LNCAP (cell line): ENCODE measurements at regions not wholly inside any gene's neighbourhood (a gene's known extent, or its start where the extent isn't known, plus 50 kb on each side); places are given as distances from the start of the nearest gene placed in this dataset.

Source experiments
- CTCF ChIP-seq: fragments of 450-650 bp; IDR thresholded peaks from 2 replicates; pipeline ENCODE4 v1.5.1; 2017; ENCODE audit warnings: mild to moderate bottlenecking

GRCh38 chr6:170018936-170019817, 267.8 kb downstream of the ERMARD start:
- no peak for TF ChIP-seq CTCF

GRCh38 chr6:170018422-170018935, 267.1 kb downstream of the ERMARD start:
- no peak for TF ChIP-seq CTCF

- TF ChIP-seq CTCF = no peak
Measured at GRCh38 chr6:170017603-170018320, 266.3 kb downstream of the ERMARD start.

GRCh38 chr6:170013815-170014214, 262.4 kb downstream of the ERMARD start:
- no peak for TF ChIP-seq CTCF

GRCh38 chr6:170012037-170012330, 260.6 kb downstream of the ERMARD start:
- no peak for TF ChIP-seq CTCF

- no peak for TF ChIP-seq CTCF
Measured at GRCh38 chr6:170011204-170012036, 260.0 kb downstream of the ERMARD start.

- no peak for TF ChIP-seq CTCF
Measured at GRCh38 chr6:170010665-170011203, 259.3 kb downstream of the ERMARD start.
